IMR-90 (cell line): ENCODE measurements at regions not wholly inside any gene's neighbourhood (a gene's known extent, or its start where the extent isn't known, plus 50 kb on each side); places are given as distances from the start of the nearest gene placed in this dataset.

Experiments used
- ATAC-seq: fragments of 200-7000 bp; cut with Tn5 transposase; 2 replicates; pipeline ENCODE4 v1.9.1; 2020; ENCODE audit warnings: low read depth, mild to moderate bottlenecking, moderate library complexity
- BruUV-seq: library from RNA; stranded (reverse); fragments of 400-500 nt; replicated peaks from 2 replicates; lab custom pipeline; 2021; lab: Mats Ljungman, UMichigan
- CTCF ChIA-PET: fragments of 300-600 bp; formaldehyde crosslinking; extraction: SDS; loops from one replicate; lab custom pipeline; 2021; ENCODE audit warnings: antibody characterized with exemption; lab: Yijun Ruan, JAX
- POLR2A ChIA-PET: fragments of 300-600 bp; sonication (Branson Sonifier 250); formaldehyde crosslinking; loops from one replicate; lab custom pipeline; 2022; ENCODE audit warnings: antibody characterized with exemption; ENCODE audit not compliant: unreplicated experiment; lab: Charles Lee
- DNase-seq: peaks from one replicate; pipeline ENCODE4 v3.0.0; 2013
- H2AFZ ChIP-seq: replicated peaks from 2 replicates; pipeline ENCODE3; 2013; ENCODE audit warnings: low read length, mild to moderate bottlenecking; ENCODE audit not compliant: poor library complexity
- H2AK5ac ChIP-seq: 2 replicates; pipeline ENCODE4 v1.6.1; 2013; ENCODE audit warnings: low read depth, low read length, inconsistent platforms
- H2AK9ac ChIP-seq: replicated peaks from 2 replicates; pipeline ENCODE3; 2013; ENCODE audit warnings: mild to moderate bottlenecking, low read depth, low read length, moderate library complexity; ENCODE audit not compliant: poor library complexity
- H2BK120ac ChIP-seq: 2 replicates; pipeline ENCODE4 v1.6.1; 2013; ENCODE audit warnings: low read depth, low read length, inconsistent platforms
- H2BK15ac ChIP-seq: 3 replicates; pipeline ENCODE4 v1.6.1; 2013; ENCODE audit warnings: low read depth, low read length, inconsistent platforms
- H2BK20ac ChIP-seq: 2 replicates; pipeline ENCODE4 v1.6.1; 2013; ENCODE audit warnings: low read depth, mild to moderate bottlenecking, inconsistent platforms, low read length, moderate library complexity
- H2BK5ac ChIP-seq: 2 replicates; pipeline ENCODE4 v1.6.1; 2013; ENCODE audit warnings: mild to moderate bottlenecking, low read depth, low read length, inconsistent platforms; ENCODE audit not compliant: poor library complexity, severe bottlenecking
- H3K14ac ChIP-seq: replicated peaks from 2 replicates; pipeline ENCODE4 v1.6.1; 2013; ENCODE audit warnings: low read depth, low read length, inconsistent platforms
- H3K18ac ChIP-seq: 2 replicates; pipeline ENCODE4 v1.6.1; 2013; ENCODE audit warnings: low read depth, low read length, control low read depth
- H3K23ac ChIP-seq: 2 replicates; pipeline ENCODE4 v1.6.1; 2013; ENCODE audit warnings: low read depth, low read length, inconsistent platforms
- H3K27ac ChIP-seq: 2 replicates; pipeline ENCODE4 v1.5.1; 2013; ENCODE audit warnings: mild to moderate bottlenecking, control low read depth, low read length; ENCODE audit not compliant: insufficient read depth
- H3K27me3 ChIP-seq: 2 replicates; pipeline ENCODE4 v1.6.1; 2013; ENCODE audit warnings: low read length; ENCODE audit not compliant: control insufficient read depth, insufficient read depth
- H3K36me3 ChIP-seq: 2 replicates; pipeline ENCODE4 v1.6.1; 2013; ENCODE audit warnings: low read length, mixed read lengths; ENCODE audit not compliant: control insufficient read depth, insufficient read depth
- H3K4ac ChIP-seq: 2 replicates; pipeline ENCODE4 v1.6.1; 2013; ENCODE audit warnings: low read depth, low read length, inconsistent platforms
- H3K4me1 ChIP-seq: 2 replicates; pipeline ENCODE4 v1.6.1; 2013; ENCODE audit warnings: low read length, mixed read lengths; ENCODE audit not compliant: control insufficient read depth, insufficient read depth
- H3K4me2 ChIP-seq: 2 replicates; pipeline ENCODE4 v1.6.1; 2013; ENCODE audit warnings: low read depth, mild to moderate bottlenecking, control low read depth, low read length, moderate library complexity
- H3K4me3 ChIP-seq: 2 replicates; pipeline ENCODE4 v1.5.1; 2013; ENCODE audit warnings: low read depth, mild to moderate bottlenecking, control low read depth, low read length, moderate library complexity; ENCODE audit not compliant: insufficient read depth
- H3K56ac ChIP-seq: 2 replicates; pipeline ENCODE4 v1.6.1; 2013; ENCODE audit warnings: low read length, inconsistent platforms; ENCODE audit not compliant: insufficient read depth; ENCODE audit errors: extremely low read depth
- H3K79me1 ChIP-seq, 2 experiments: 2 replicates each; pipeline ENCODE4 v1.6.1; 2013; ENCODE audit warnings: low read length in 2 of 2, inconsistent platforms in 1 of 2, low read depth in 1 of 2
- H3K9ac ChIP-seq: 2 replicates; pipeline ENCODE4 v1.6.1; 2013; ENCODE audit warnings: low read depth, low read length, control low read depth
- H3K9me1 ChIP-seq: 2 replicates; pipeline ENCODE4 v1.6.1; 2013; ENCODE audit warnings: low read length, inconsistent platforms; ENCODE audit not compliant: insufficient read depth
- H3K9me3 ChIP-seq: 2 replicates; pipeline ENCODE4 v1.6.1; 2013; ENCODE audit warnings: low read length; ENCODE audit not compliant: control insufficient read depth, insufficient read depth
- H4K20me1 ChIP-seq: 2 replicates; pipeline ENCODE4 v1.6.1; 2013; ENCODE audit warnings: low read length, inconsistent platforms; ENCODE audit not compliant: insufficient read depth
- H4K5ac ChIP-seq: 2 replicates; pipeline ENCODE4 v1.6.1; 2013; ENCODE audit warnings: mild to moderate bottlenecking, low read depth, low read length, control low read depth
- H4K8ac ChIP-seq, 2 experiments: 2 replicates each; pipeline ENCODE4 v1.6.1; 2013; ENCODE audit warnings: low read depth in 2 of 2, low read length in 2 of 2, control low read depth in 1 of 2, inconsistent platforms in 1 of 2
- H4K91ac ChIP-seq: 2 replicates; pipeline ENCODE4 v1.6.1; 2013; ENCODE audit warnings: low read depth, low read length, inconsistent platforms; ENCODE audit not compliant: insufficient read depth
- CEBPB ChIP-seq: IDR thresholded peaks from 2 replicates; pipeline ENCODE4 v1.6.1; 2012; ENCODE audit warnings: low read depth, low read length, improper control_type of control experiment
- MAZ ChIP-seq: IDR thresholded peaks from 2 replicates; pipeline ENCODE4 v1.6.1; 2012; ENCODE audit warnings: low read depth, mild to moderate bottlenecking, low read length, improper control_type of control experiment, moderate library complexity, borderline replicate concordance
- WGBS, 2 experiments: methylation state at CpG; one replicate each; pipeline versions ENCODE4 v1.1.5 to v1.1.7; 2013; ENCODE audit warnings: missing lambda C conversion rate in 2 of 2; ENCODE audit not compliant: insufficient read length in 1 of 2; ENCODE audit errors: extremely low coverage in 2 of 2; 5-methylcytosine and 5-hydroxymethylcytosine counted together
- dilution Hi-C: fragments of 300-500 bp; cut with HindIII; formaldehyde crosslinking; loops from one replicate; pipeline ENCODE4 v1.14.3; 2018; ENCODE audit warnings: low sequenced_read_pairs; ENCODE audit not compliant: unreplicated experiment
- in situ Hi-C: fragments of 300-500 bp; cut with MboI; formaldehyde crosslinking; loops from 3 replicates; pipeline ENCODE4 v1.14.3; 2019; ENCODE audit warnings: low sequenced_read_pairs, inconsistent platforms, mixed read lengths
- intact Hi-C: fragments of 100-400 bp; cut with micrococcal nuclease; formaldehyde crosslinking; loops from 2 replicates; pipeline ENCODE4 v1.10.0; 2022

DNA sequence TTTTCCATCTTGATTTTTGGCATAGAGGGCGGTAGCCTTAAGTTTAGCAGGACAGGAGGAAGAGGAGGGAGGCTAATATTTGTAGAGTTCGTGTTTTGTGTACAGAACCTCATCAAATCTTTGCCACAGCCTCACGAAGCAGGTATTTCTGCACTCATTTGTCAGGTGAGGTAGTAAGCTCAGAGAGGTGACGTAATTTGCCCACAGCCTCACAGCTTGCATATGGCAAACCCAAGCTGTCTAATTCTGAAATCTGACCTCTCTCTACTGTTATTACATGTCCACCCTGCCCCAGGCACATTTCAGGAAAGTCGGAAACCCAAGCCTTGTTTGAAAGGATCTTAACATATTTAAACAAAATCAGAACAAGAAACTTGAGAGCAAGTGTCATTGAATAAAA lies 91.1 kb upstream of the TPM1 start:
- POLR2A ChIA-PET, result no interaction called here
- TF ChIP-seq CEBPB, result no peak
- no peak for TF ChIP-seq MAZ
- no peak overlapping the region for H3K14ac ChIP-seq
- dilution Hi-C loops, result no loop called here
- WGBS, 2 experiments, result no CpG with 5 or more reads among the region's 5 CpGs
- no peak overlapping the region for H3K4me3 ChIP-seq
- H3K4me2 ChIP-seq, result no peak overlapping the region
- intact Hi-C loops, result no loop called here
- no peak overlapping the region for H3K18ac ChIP-seq
- H3K27ac ChIP-seq, result no peak overlapping the region
- no peak overlapping the region for H2BK120ac ChIP-seq
- no TSS peak for BruUV-seq
- H4K91ac ChIP-seq, result no peak overlapping the region
- H2AK9ac ChIP-seq, result no peak overlapping the region
- H3K79me1 ChIP-seq, result no peaks in the 10 kb centered on the region
- H3K56ac ChIP-seq, result no peak overlapping the region
- H3K9ac ChIP-seq, result no peak overlapping the region
- in situ Hi-C loops, result no loop called here
- no peaks in the 10 kb centered on the region for H3K9me3 ChIP-seq
- H2AK5ac ChIP-seq, result no peak overlapping the region
- peaks cover 13% of the 10 kb centered on the region for H3K9me1 ChIP-seq
- no peak overlapping the region for H2BK15ac ChIP-seq
- H3K23ac ChIP-seq, result no peak overlapping the region
- H4K8ac ChIP-seq, result no peak overlapping the region
- H3K4ac ChIP-seq, result no peak overlapping the region
- CTCF ChIA-PET, result no interaction called here
- peaks cover 3% of the 10 kb centered on the region; the same call in 1 of the 2 replicates for H3K4me1 ChIP-seq
- no peak overlapping the region for H2BK5ac ChIP-seq
- no peaks in the 10 kb centered on the region for H3K36me3 ChIP-seq
- H4K5ac ChIP-seq, result no peak overlapping the region
- ATAC-seq, result no peak
- no peaks in the 10 kb centered on the region for H4K20me1 ChIP-seq
- H2AFZ ChIP-seq, result no peak overlapping the region
- no peak for DNase-seq
- H2BK20ac ChIP-seq, result no peak overlapping the region
- H3K27me3 ChIP-seq, result peaks cover 2% of the 10 kb centered on the region; the same call in 1 of the 2 replicates
